NOMO-1 treated with DMSO at 0.1 percent for 48 hours (cell line): ENCODE measurements at regions not wholly inside any gene's neighbourhood (a gene's known extent, or its start where the extent isn't known, plus 50 kb on each side); places are given as distances from the start of the nearest gene placed in this dataset.
"Not testable (repeated sequence)": the region's sequence is repeated elsewhere in the genome, so short reads cannot be mapped to it uniquely, and the experiment has no call there.

ENCODE experiments used
- DNase-seq: peaks from one replicate; lab custom pipeline; 2025; ENCODE audit not compliant: unreplicated experiment; lab: John Stamatoyannopoulos, UW

DNA sequence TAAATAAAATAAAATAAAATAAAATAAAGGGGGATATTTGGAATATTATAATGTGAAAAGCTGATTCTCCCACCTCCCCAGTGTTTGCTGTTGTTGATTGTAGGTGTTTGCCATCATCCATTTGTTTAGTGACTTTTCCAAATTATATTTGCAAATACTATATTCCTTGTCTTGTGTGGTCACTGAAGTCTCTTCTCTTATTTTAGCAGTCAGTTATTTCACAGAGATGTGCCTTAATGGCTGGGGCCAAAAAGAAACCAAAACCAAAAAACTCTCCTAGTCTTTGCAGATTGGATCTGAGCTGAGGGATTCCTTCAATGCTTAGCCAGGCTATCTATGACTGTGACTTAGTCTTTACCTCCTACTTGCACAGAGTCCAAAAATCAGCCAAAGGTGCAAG is 70.9 kb upstream of the ZNF169 start:
- no peak for DNase-seq

DNA sequence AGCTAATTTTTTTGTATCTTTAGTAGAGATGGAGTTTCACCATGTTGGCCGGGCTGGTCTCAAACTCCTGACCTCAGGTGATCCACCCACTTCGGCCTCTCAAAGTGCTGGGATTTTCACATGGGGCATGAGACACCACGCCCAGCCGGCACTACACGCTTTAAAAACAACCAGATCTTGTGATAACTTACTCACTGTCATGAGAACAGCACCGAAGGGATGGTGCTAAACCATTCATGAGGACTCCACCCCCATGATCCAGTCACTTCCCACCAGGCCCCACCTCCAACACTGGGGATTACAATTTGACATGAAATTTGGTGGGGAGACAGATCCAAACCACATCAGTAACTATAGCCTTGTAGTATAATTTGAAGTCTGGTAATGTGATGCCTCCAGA is 67.4 kb upstream of the ZNF169 start:
- DNase-seq = not testable (repeated sequence)

DNA sequence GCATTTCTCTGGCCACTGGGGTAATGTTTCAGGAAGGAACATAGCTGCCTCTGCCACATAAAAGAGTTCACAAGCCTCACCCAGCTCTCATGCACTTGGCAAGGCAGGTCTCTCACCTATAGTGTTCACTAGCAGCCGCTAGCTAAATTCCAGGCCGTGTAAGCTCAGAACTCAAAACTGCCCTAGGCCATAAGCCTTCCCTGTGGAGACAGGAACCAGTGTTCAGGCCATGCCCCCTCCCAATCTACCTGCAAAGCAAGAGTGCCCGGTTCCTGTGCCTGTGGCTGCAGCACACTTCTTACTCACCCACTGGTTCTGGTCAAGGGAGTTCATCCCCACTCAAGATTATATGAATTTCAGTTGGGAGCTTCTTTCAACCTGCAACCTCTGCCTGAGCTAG is 60.7 kb upstream of the ZNF169 start:
- DNase-seq = no peak

DNA sequence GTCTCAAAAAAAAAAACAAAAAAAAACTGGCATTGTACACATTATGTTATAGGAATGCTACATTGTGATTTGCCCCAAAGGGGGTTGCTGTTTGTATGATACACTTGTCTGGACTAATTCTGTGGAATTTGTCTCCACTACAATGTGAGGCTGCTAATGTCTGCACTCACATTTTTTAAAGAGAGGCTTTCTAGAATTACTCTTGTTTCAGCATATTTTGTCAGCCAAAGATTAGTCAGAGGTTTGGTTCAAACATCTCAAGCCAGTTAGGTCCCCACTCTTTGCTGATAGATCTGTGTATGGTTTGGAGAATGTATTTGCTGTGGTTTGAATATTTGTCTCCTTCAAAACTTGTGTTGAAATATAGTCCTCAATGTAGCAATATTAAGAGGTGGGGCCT is 59.3 kb upstream of the ZNF169 start:
- no peak for DNase-seq

DNA sequence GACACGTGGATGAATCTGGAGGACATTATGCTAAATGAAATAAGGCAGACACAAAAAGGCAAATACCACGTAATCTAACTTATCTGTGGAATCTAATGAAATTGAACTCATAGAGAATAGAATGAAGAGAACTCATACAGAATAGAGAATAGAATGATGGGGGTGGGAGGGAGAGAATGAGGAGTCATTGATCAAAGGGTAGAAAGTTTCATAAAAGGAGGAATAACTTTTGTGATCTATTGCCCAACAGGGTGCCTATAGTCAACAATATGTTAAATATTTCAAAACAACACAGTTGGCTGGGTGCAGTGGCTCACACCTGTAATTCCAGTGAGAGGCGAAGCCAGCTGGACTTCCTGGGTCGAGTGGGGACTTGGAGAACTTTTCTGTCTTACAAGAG is 54.9 kb upstream of the ZNF169 start:
- DNase-seq = no peak

DNA sequence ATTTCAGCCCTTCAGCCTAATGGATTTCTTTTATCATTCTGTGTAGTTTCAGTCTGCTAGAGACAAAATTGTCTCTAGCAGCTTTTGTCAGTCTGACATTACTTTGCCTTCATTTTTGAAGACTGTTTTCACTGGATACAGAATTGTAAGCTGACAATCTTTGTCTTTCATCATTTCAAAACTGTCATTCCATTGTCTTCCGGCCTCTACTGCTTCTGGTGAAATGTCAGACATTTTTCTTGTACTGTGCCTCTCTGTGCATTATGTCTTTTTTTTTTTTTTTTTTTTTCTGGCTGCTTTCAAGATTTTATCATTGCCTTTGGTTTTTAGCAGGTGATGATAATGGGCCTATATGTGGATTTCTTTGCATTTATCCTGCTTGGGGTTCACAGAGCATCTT is 51.3 kb upstream of the ZNF169 start:
- no peak for DNase-seq
